Stomach (tissue), 4 donors: ENCODE measurements at regions not wholly inside any gene's neighbourhood (a gene's known extent, or its start where the extent isn't known, plus 50 kb on each side); places are given as distances from the start of the nearest gene placed in this dataset.

ENCODE experiments used
- CTCF ChIP-seq, 7 experiments: fragments of 450-650 bp in 4 of 7; fragments of 200-600 bp in 3 of 7; sonication (generic) in 3 of 7; IDR thresholded peaks; one replicate each; pipeline ENCODE4 v1.5.1; 2016 to 2019; ENCODE audit warnings: antibody characterized with exemption in 7 of 7, control low read depth in 2 of 7, mild to moderate bottlenecking in 1 of 7
- EP300 ChIP-seq: sonication (generic); formaldehyde crosslinking; IDR thresholded peaks from one replicate; pipeline ENCODE4 v1.6.1; 2017; ENCODE audit warnings: antibody characterized with exemption
- POLR2A ChIP-seq, 4 donors: fragments of 450-650 bp; IDR thresholded peaks; one replicate each; pipeline ENCODE4 v1.6.1; 2016; ENCODE audit warnings: antibody characterized with exemption in 4 of 4, control low read depth in 2 of 4, mild to moderate bottlenecking in 1 of 4, moderate library complexity in 1 of 4
- POLR2AphosphoS5 ChIP-seq, 3 donors: sonication (generic); formaldehyde crosslinking; IDR thresholded peaks; one replicate each; pipeline ENCODE4 v1.6.1; 2016; ENCODE audit warnings: antibody characterized with exemption in 3 of 3

GRCh38 chr12:118611770-118612169 is 235.4 kb downstream of the SUDS3 start:
- TF ChIP-seq CTCF (IDR thresholded peaks at IDR 0.05) (no peak), EP300 (no peak), POLR2A (IDR thresholded peaks at IDR 0.05) (no peak), POLR2AphosphoS5 (IDR thresholded peaks at IDR 0.05) (no peak)
